ENCODE measurements at regions not wholly inside any gene's neighbourhood (a gene's known extent, or its start where the extent isn't known, plus 50 kb on each side); places are given as distances from the start of the nearest gene placed in this dataset.
A peak's percentile ranks its signal among the peaks of the same experiment; 100 is the strongest.

DNA sequence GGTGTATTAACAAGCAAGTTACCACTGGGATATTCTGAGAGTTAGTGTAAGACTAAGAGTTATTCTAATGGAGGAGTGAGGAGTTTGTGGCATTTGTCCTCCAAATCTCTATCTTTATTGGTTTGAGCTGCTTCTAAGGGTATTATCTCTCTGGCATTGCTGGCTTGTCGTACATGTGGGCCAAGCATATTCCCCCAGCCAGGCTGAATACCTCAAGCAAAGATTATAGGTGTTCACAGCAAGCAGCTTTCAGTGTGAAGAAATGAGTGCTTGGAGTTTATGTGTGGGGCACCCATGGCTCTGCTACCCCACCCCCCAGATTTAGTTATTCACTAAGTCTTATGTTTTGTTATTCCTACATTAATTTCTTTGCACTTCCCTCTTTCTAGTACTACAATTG, 193.6 kb upstream of the FANCL start:
- no peak overlapping the region for H3K4me3 ChIP-seq
- TF ChIP-seq, protein P1, sequence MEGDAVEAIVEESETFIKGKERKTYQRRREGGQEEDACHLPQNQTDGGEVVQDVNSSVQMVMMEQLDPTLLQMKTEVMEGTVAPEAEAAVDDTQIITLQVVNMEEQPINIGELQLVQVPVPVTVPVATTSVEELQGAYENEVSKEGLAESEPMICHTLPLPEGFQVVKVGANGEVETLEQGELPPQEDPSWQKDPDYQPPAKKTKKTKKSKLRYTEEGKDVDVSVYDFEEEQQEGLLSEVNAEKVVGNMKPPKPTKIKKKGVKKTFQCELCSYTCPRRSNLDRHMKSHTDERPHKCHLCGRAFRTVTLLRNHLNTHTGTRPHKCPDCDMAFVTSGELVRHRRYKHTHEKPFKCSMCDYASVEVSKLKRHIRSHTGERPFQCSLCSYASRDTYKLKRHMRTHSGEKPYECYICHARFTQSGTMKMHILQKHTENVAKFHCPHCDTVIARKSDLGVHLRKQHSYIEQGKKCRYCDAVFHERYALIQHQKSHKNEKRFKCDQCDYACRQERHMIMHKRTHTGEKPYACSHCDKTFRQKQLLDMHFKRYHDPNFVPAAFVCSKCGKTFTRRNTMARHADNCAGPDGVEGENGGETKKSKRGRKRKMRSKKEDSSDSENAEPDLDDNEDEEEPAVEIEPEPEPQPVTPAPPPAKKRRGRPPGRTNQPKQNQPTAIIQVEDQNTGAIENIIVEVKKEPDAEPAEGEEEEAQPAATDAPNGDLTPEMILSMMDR (IDR thresholded peaks at IDR 0.05): no peak
- H3K4me1 ChIP-seq (ENCODE audit: low read depth): no peaks in the 10 kb centered on the region
- DNase-seq (no peak), ATAC-seq (no peak)
- no peaks in the 10 kb centered on the region for H3K36me3 ChIP-seq (ENCODE audit: low read depth)
- intact Hi-C loops (cut with DNase I, micrococcal nuclease): no loop called here
- H3K9me3 ChIP-seq: no peaks in the 10 kb centered on the region

DNA sequence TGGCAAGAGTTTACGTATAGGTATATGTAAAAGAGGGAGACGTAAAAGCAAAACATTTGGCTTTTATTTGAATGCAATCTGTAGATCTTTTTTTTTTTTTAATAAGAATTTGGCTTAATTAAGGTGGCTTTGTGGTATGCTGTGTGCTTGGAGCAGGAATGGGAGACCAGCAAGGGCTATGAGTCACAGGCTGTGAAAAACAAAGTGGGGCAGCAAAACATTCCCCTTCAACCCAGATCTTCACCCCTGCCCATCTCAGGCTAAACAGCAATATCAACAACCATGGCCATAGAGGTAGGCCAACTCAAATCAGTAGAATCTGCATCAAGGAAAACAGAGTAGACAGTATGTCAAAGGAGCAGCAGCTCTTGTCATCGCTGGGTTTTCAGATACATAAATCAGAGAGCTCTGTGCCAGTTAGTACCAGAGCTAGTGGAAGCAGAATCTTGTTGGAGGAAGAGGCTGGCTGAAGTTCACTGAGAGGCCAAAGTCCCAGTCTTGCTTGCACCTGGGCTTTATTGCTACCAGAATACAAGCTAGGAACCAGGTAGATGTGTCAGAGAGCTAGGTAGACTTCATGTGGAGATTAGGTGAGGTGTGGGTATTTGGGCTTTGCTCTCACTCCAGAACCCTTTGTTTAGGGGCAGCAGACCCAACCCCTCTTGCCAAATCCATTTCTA, 191.5 kb upstream of the FANCL start:
- TF ChIP-seq, protein P1 (IDR thresholded peaks at IDR 0.05): no peak
- H3K4me3 ChIP-seq: no peak overlapping the region
- peaks cover 2% of the 10 kb centered on the region for H3K4me1 ChIP-seq (ENCODE audit: low read depth)
- ATAC-seq: peak; percentile 89
- H3K9me3 ChIP-seq: no peaks in the 10 kb centered on the region
- intact Hi-C loops (cut with DNase I, micrococcal nuclease): no loop called here
- peak in 2 of 3 donors; percentile 27 to 39 for DNase-seq
- no peaks in the 10 kb centered on the region for H3K36me3 ChIP-seq (ENCODE audit: low read depth)

DNA sequence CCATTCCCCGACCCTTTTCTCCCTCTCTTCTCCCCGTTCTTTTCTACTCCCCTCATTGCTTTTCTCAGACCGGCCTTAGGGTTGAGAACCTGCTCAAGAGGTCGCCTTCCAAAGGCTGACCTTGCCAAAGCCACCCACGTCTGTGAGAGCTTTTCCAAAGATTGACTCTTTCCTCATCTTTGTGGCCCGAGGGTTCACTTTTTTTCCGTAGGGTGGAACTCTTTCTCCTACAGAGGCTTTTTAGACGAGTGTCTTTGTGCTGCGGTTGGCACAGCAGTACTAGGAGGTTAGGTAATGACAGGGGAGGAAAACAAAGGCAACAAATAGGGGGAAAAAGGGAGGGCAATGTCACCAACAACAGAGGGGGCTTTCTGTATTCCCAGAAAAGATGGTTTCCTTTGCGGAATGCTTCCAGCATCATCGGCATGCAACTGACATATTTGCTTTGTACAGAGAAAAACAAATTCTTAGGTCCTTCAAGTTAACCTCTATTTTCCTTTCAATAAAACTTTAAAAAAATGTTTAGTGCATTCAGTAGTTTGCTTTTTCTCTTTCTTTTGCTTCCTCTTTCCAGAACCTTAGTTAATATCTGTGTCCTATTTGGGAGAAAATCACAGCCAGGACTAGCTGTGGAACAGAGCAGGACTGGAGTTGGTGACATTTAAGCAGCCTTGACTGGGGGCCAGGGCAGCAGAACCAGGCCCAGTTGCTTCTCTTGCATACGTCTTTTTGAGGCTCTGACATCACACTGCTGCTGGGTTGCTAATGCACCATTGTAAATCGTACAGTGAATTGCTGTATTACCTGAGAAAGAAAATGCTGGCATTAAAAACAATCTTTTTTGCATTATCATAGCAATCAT, 188.1 kb upstream of the FANCL start:
- DNase-seq (no peak), ATAC-seq (no peak)
- Histone ChIP-seq H3K9me3 (no peaks in the 10 kb centered on the region), H3K4me1 (ENCODE audit: low read depth) (peaks cover 8% of the 10 kb centered on the region), H3K4me3 (no peak overlapping the region), H3K36me3 (ENCODE audit: low read depth) (no peaks in the 10 kb centered on the region)
- intact Hi-C loops (cut with DNase I, micrococcal nuclease): no loop called here
- TF ChIP-seq, protein P1 (IDR thresholded peaks at IDR 0.05): no peak

DNA sequence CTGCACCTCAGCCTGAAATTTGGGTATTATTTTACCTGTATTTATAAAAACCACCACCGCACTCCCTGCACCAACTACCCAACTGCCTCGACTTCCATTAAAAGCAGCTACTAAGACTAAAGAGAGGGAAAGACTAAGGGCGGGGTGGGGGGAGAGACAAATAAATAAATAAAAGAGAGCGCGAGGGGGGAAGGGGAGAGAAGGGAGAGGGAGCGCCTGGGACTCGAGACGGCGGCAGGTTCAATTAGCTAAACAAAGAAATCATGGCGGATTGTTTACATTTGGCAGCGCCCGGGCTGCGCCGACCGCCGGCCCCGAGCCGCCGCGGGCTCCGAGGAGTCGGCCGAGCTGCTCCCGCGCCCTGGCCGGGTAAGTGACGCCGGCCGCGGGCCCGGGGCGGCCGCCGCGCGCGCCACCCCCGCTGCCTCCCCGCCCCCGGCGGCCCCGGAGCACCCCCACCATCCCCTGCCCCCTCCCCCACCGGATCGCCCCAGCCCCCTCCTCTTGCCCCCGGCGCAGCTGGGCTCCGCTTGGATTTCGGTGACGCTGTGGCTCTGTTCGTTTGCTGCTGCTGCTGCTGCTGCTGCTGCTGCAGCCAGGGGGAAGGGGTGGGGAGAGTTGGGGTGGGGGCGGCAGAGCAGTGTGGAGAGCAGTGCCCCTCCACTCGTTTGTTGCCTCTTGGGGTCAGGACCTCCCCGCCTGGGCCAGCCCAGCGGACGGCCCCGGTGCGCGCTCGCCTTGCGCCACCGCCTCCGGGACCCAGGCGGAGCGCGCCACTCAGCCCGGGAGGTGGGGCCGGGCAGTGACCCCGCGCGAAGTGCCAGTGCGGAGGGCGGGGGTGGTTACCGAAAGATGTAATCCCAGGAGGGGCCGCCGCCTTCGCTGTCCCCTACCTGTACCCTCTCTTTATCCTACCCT, 187.2 kb upstream of the FANCL start:
- TF ChIP-seq, protein P1 (IDR thresholded peaks at IDR 0.05): no peak
- Histone ChIP-seq H3K36me3 (ENCODE audit: low read depth) (no peaks in the 10 kb centered on the region), H3K4me1 (ENCODE audit: low read depth) (peaks cover 8% of the 10 kb centered on the region), H3K4me3 (no peak overlapping the region), H3K9me3 (no peaks in the 10 kb centered on the region)
- intact Hi-C loops (cut with DNase I, micrococcal nuclease): no loop called here
- DNase-seq (peak in 2 of 3 donors; percentile 5 to 34), ATAC-seq (peak; percentile 50)

DNA sequence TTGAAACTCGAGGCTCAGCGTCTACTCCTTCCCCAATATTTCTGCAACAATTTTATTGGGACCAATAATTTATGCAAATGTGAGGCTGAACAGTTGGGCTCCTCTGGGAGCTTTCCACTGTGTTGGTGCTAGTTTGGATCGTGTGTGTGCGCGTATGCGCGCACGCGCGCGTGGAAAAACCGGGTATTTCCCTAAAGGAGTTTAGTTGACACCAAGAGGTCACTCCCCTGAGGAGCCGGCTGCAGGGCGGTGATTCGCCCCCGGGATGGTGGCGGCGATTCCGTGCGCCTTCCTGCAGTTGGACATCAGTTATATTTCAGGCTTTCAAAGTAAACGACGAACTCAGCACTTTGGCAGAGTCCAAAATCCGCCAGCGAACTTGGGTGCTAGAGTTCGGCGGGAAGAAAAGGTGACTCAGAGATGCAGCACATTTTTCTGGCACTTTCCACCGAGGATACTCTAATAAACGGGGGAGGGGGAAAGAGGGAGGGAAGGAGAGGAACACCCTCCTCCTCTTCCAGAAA, 186.5 kb upstream of the FANCL start:
- intact Hi-C loops (cut with DNase I, micrococcal nuclease): no loop called here

More for the DNA sequence above, 186.5 kb upstream of the FANCL start:
- H3K4me3 ChIP-seq: no peak overlapping the region
- DNase-seq (peak; percentile 20 to 41 (median 39)), ATAC-seq (peak; percentile 54)
- H3K36me3 ChIP-seq (ENCODE audit: low read depth): no peaks in the 10 kb centered on the region
- peaks cover 8% of the 10 kb centered on the region for H3K4me1 ChIP-seq (ENCODE audit: low read depth)
- TF ChIP-seq, protein P1 (IDR thresholded peaks at IDR 0.05): no peak
- H3K9me3 ChIP-seq: no peaks in the 10 kb centered on the region
